HCT116 (cell line): ENCODE measurements at regions not wholly inside any gene's neighbourhood (a gene's known extent, or its start where the extent isn't known, plus 50 kb on each side); places are given as distances from the start of the nearest gene placed in this dataset.

Experiments used
- ATAC-seq: fragments of 200-7000 bp; cut with Tn5 transposase; 2 replicates; pipeline ENCODE4 v1.9.1; 2020; ENCODE audit warnings: mild to moderate bottlenecking, moderate library complexity
- BruUV-seq: library from RNA; stranded (reverse); fragments of 400-500 nt; replicated peaks from 2 replicates; lab custom pipeline; 2021; lab: Mats Ljungman, UMichigan
- CTCF ChIA-PET: fragments of 300-600 bp; sonication (Branson Sonifier 250); formaldehyde crosslinking; loops from one replicate; lab custom pipeline; 2021; ENCODE audit warnings: antibody characterized with exemption; lab: Charles Lee
- POLR2A ChIA-PET: fragments of 300-600, 350-600 bp; sonication (Branson Sonifier 250); formaldehyde crosslinking; loops from one replicate; lab custom pipeline; 2021; ENCODE audit warnings: antibody characterized with exemption; lab: Charles Lee
- RAD21 ChIA-PET, 2 experiments: fragments of 300-600 bp; sonication (Branson Sonifier 250); formaldehyde crosslinking; loops; one replicate each; lab custom pipeline; 2023; ENCODE audit warnings: low total read pairs in 2 of 2; ENCODE audit not compliant: uncharacterized antibody in 2 of 2, unreplicated experiment in 2 of 2, low non-redundant PET in 1 of 2; lab: Charles Lee
- DNase-seq: peaks from one replicate; pipeline ENCODE4 v3.0.0-alpha.2; 2010; ENCODE audit warnings: low read depth, low spot score
- H2AFZ ChIP-seq: fragments of 200-600 bp; shearing (Covaris generic), sonication (generic); 2 replicates; pipeline ENCODE4 v1.6.1; 2017; ENCODE audit warnings: low read depth, mixed run types, mixed read lengths, antibody characterized with exemption, low read length; ENCODE audit not compliant: poor library complexity, severe bottlenecking
- H3K27ac ChIP-seq: 2 replicates; pipeline ENCODE4 v1.5.1; 2012; ENCODE audit warnings: low read depth, low read length
- H3K27me3 ChIP-seq: fragments of 200-600 bp; sonication (generic); 2 replicates; pipeline ENCODE4 v1.6.1; 2016; ENCODE audit warnings: mixed run types, low read length, mixed read lengths; ENCODE audit not compliant: insufficient read depth
- H3K36me3 ChIP-seq, 2 experiments: fragments of 200-500 bp in 1 of 2; fragments of 200-600 bp in 1 of 2; sonication (Bioruptor generic) in 1 of 2; sonication (generic) in 1 of 2; 2 replicates each; pipeline versions ENCODE4 v1.5.1 to v1.6.1; 2014 to 2016; ENCODE audit warnings: low read length in 2 of 2, inconsistent platforms in 1 of 2, mixed read lengths in 1 of 2, mixed run types in 1 of 2; ENCODE audit not compliant: insufficient read depth in 2 of 2, control insufficient read depth in 1 of 2
- H3K4me1 ChIP-seq, 2 experiments: fragments of 200-600 bp in 1 of 2; sonication (generic) in 1 of 2; 2 replicates each; pipeline versions ENCODE4 v1.5.1 to v1.6.1; 2012 to 2017; ENCODE audit warnings: low read length in 2 of 2, inconsistent platforms in 1 of 2, mild to moderate bottlenecking in 1 of 2, mixed read lengths in 1 of 2, mixed run types in 1 of 2, moderate library complexity in 1 of 2; ENCODE audit not compliant: insufficient read depth in 2 of 2, control insufficient read depth in 1 of 2
- H3K4me2 ChIP-seq: fragments of 200-600 bp; sonication (generic); 2 replicates; pipeline ENCODE4 v1.6.1; 2017; ENCODE audit warnings: mixed run types, low read length, mixed read lengths
- H3K4me3 ChIP-seq, 2 experiments: fragments of 200-600 bp in 1 of 2; sonication (generic) in 1 of 2; replicated peaks in 1 of 2; 2 replicates each; pipeline ENCODE4 v1.5.1; 2011 to 2016; ENCODE audit warnings: low read length in 2 of 2, control low read depth in 1 of 2, low read depth in 1 of 2, mild to moderate bottlenecking in 1 of 2, mixed read lengths in 1 of 2, mixed run types in 1 of 2
- H3K79me2 ChIP-seq: fragments of 200-600 bp; sonication (generic); 2 replicates; pipeline ENCODE4 v1.6.1; 2017; ENCODE audit warnings: mild to moderate bottlenecking, mixed run types, low read length, moderate library complexity, mixed read lengths; ENCODE audit not compliant: insufficient read depth
- H3K9ac ChIP-seq: fragments of 200-600 bp; sonication (generic); 2 replicates; pipeline ENCODE4 v1.6.1; 2016; ENCODE audit warnings: low read length, mixed read lengths
- H3K9me2 ChIP-seq: fragments of 200-600 bp; sonication (generic), shearing (Covaris generic); 2 replicates; pipeline ENCODE4 v1.6.1; 2017; ENCODE audit warnings: mixed run types, mild to moderate bottlenecking, moderate library complexity; ENCODE audit not compliant: insufficient read depth
- H3K9me3 ChIP-seq, 2 experiments: fragments of 200-500 bp in 1 of 2; fragments of 200-600 bp in 1 of 2; sonication (Bioruptor generic) in 1 of 2; sonication (generic) in 1 of 2; 2 replicates each; pipeline ENCODE4 v1.6.1; 2014 to 2017; ENCODE audit warnings: low read length in 2 of 2, mixed read lengths in 2 of 2, inconsistent platforms in 1 of 2, low read depth in 1 of 2, mild to moderate bottlenecking in 1 of 2, mixed run types in 1 of 2, moderate library complexity in 1 of 2; ENCODE audit not compliant: control insufficient read depth in 1 of 2, insufficient read depth in 1 of 2
- H4K20me1 ChIP-seq: fragments of 200-600 bp; sonication (generic), shearing (Covaris generic); 2 replicates; pipeline ENCODE4 v1.6.1; 2017; ENCODE audit warnings: mixed run types, mild to moderate bottlenecking, moderate library complexity; ENCODE audit not compliant: insufficient read depth
- CBX3 ChIP-seq: IDR thresholded peaks from 2 replicates; pipeline ENCODE4 v1.6.1; 2012; ENCODE audit warnings: low read depth
- CEBPB ChIP-seq: IDR thresholded peaks from 2 replicates; pipeline ENCODE4 v1.6.1; 2012; ENCODE audit warnings: low read depth
- EGR1 ChIP-seq: IDR thresholded peaks from 2 replicates; pipeline ENCODE4 v1.6.1; 2012; ENCODE audit warnings: low read depth
- ELF1 ChIP-seq: IDR thresholded peaks from 2 replicates; pipeline ENCODE4 v1.6.1; 2012; ENCODE audit warnings: low read depth, borderline replicate concordance
- EZH2 ChIP-seq: fragments of 200-600 bp; sonication (generic); IDR thresholded peaks from 2 replicates; pipeline ENCODE4 v1.6.1; 2017; ENCODE audit warnings: antibody characterized with exemption, mixed run types
- EZH2phosphoT487 ChIP-seq: fragments of 200-600 bp; IDR thresholded peaks from 2 replicates; pipeline ENCODE4 v1.6.1; 2018; ENCODE audit warnings: antibody characterized with exemption, borderline replicate concordance
- FOSL1 ChIP-seq: IDR thresholded peaks from 2 replicates; pipeline ENCODE4 v1.6.1; 2012; ENCODE audit warnings: low read depth
- JUND ChIP-seq: IDR thresholded peaks from 2 replicates; pipeline ENCODE4 v1.6.1; 2012
- POLR2A ChIP-seq: IDR thresholded peaks from 2 replicates; pipeline ENCODE4 v1.7.0; 2011; ENCODE audit warnings: borderline replicate concordance; ENCODE audit not compliant: insufficient read depth, insufficient read length; ENCODE audit errors: extremely low read depth
- POLR2AphosphoS5 ChIP-seq: IDR thresholded peaks from 2 replicates; pipeline ENCODE4 v1.6.1; 2011; ENCODE audit warnings: mild to moderate bottlenecking, low read depth, low read length, moderate library complexity
- RAD21 ChIP-seq: IDR thresholded peaks from 2 replicates; pipeline ENCODE4 v1.6.1; 2012; ENCODE audit warnings: low read depth, mild to moderate bottlenecking
- SIN3A ChIP-seq: IDR thresholded peaks from 2 replicates; pipeline ENCODE4 v1.6.1; 2012; ENCODE audit warnings: low read depth
- SP1 ChIP-seq: IDR thresholded peaks from 2 replicates; pipeline ENCODE4 v1.6.1; 2012; ENCODE audit warnings: low read depth
- SRF ChIP-seq: IDR thresholded peaks from 2 replicates; pipeline ENCODE4 v1.6.1; 2012; ENCODE audit warnings: low read depth
- TCF7L2 ChIP-seq: IDR thresholded peaks from 2 replicates; pipeline ENCODE4 v1.7.0; 2011; ENCODE audit warnings: borderline replicate concordance, inconsistent platforms; ENCODE audit not compliant: insufficient read depth, insufficient read length; ENCODE audit errors: extremely low read depth
- YY1 ChIP-seq: IDR thresholded peaks from 2 replicates; pipeline ENCODE4 v1.6.1; 2011; ENCODE audit warnings: low read length, low read depth, moderate library complexity, mild to moderate bottlenecking; ENCODE audit not compliant: insufficient replicate concordance; ENCODE audit errors: extremely low read depth
- ZFX ChIP-seq: fragments of 450-650 bp; IDR thresholded peaks from 2 replicates; pipeline ENCODE4 v1.6.1; 2017
- intact Hi-C: fragments of 100-400 bp; cut with micrococcal nuclease; formaldehyde crosslinking; loops from 2 replicates; pipeline ENCODE4 v1.10.0; 2022
- TF ChIP-seq, protein P1 (sequence below): IDR thresholded peaks from 2 replicates; pipeline ENCODE4 v1.6.1; 2011; ENCODE audit warnings: mild to moderate bottlenecking, low read length, moderate library complexity; ENCODE audit not compliant: insufficient replicate concordance; ENCODE audit errors: extremely low read depth
- TF ChIP-seq, protein P2 (sequence below): IDR thresholded peaks from 2 replicates; pipeline ENCODE4 v1.6.1; 2012
- TF ChIP-seq, protein P3 (sequence below): IDR thresholded peaks from 2 replicates; pipeline ENCODE4 v1.6.1; 2012

DNA sequence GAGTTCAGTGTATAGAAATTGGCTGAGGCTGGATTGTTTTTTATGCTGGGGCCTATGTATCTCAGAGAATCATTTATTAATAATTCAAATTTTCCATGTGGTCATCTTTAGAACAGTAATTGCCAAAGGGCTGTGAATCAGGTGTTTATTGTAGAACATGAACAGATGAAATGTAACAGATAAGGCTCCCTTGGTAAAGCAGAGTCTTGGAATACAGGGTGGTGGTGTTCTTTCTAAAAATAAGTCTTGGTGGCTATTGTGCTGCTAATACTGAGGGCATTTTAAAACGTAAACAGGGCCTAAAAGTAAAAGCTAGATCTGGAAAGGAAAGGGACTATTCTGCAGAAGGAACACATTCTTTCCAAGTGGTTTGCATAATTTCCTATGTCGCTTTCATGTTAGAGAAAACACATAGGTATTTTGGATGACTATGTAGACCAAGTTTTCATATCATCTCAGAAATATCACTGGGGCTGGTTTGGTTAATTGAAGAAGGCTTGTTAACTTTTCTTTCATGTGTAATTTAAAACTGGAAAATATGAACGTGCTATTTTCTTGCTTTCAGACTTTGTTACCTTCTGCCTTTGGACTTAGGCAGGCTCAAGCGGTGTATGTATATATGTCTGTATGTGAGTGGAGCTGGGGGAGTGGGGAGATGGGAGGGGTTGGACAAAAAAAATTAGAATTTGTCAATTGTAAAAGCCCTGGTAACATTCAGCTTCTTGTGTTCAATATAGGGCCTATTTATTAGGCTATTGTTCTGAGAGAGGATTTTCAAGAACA, 119.9 kb upstream of the ANKRD55 start:
- peaks cover 33 to 44% of the 10 kb centered on the region in 2 experiments for H3K4me1 ChIP-seq
- RAD21 ChIA-PET, result no interaction called here
- POLR2A ChIA-PET, result no interaction called here
- no peak overlapping the region for H2AFZ ChIP-seq
- H3K27me3 ChIP-seq, result peaks cover 5% of the 10 kb centered on the region; the same call in 1 of the 2 replicates
- no TSS peak for BruUV-seq
- H3K79me2 ChIP-seq, result no peaks in the 10 kb centered on the region
- no peak overlapping the region for H3K4me3 ChIP-seq
- TF ChIP-seq, protein P1, sequence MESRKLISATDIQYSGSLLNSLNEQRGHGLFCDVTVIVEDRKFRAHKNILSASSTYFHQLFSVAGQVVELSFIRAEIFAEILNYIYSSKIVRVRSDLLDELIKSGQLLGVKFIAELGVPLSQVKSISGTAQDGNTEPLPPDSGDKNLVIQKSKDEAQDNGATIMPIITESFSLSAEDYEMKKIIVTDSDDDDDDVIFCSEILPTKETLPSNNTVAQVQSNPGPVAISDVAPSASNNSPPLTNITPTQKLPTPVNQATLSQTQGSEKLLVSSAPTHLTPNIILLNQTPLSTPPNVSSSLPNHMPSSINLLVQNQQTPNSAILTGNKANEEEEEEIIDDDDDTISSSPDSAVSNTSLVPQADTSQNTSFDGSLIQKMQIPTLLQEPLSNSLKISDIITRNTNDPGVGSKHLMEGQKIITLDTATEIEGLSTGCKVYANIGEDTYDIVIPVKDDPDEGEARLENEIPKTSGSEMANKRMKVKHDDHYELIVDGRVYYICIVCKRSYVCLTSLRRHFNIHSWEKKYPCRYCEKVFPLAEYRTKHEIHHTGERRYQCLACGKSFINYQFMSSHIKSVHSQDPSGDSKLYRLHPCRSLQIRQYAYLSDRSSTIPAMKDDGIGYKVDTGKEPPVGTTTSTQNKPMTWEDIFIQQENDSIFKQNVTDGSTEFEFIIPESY, result no peak
- TF ChIP-seq SRF, result no peak
- TF ChIP-seq POLR2AphosphoS5, result no peak
- TF ChIP-seq EZH2, result no peak
- no peak for TF ChIP-seq ZFX
- no peak for TF ChIP-seq JUND
- TF ChIP-seq YY1, result no peak
- no peak for TF ChIP-seq ELF1
- TF ChIP-seq EGR1, result no peak
- TF ChIP-seq FOSL1, result no peak
- no peak for TF ChIP-seq SP1
- TF ChIP-seq, protein P2, sequence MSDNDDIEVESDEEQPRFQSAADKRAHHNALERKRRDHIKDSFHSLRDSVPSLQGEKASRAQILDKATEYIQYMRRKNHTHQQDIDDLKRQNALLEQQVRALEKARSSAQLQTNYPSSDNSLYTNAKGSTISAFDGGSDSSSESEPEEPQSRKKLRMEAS, result no peak
- no peak for TF ChIP-seq POLR2A
- no peak for TF ChIP-seq CBX3
- no peak for TF ChIP-seq RAD21
- TF ChIP-seq EZH2phosphoT487, result no peak
- no peak for TF ChIP-seq TCF7L2
- no peak for TF ChIP-seq CEBPB
- TF ChIP-seq, protein P3, sequence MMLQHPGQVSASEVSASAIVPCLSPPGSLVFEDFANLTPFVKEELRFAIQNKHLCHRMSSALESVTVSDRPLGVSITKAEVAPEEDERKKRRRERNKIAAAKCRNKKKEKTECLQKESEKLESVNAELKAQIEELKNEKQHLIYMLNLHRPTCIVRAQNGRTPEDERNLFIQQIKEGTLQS, result no peak
- no peak for TF ChIP-seq SIN3A
- no peak overlapping the region for H3K27ac ChIP-seq
- H4K20me1 ChIP-seq, result no peaks in the 10 kb centered on the region
- H3K4me2 ChIP-seq, result no peak overlapping the region
- no peaks in the 10 kb centered on the region for H3K9me3 ChIP-seq
- no peak for ATAC-seq
- H3K36me3 ChIP-seq, result no peaks in the 10 kb centered on the region
- intact Hi-C loops, result loop anchor here (5.0 to 10.0 kb wide), 2 partner anchors 464 to 1048 kb away; partner anchors contain the start of genes DHX29, MAP3K1 and MTREX
- CTCF ChIA-PET, result no interaction called here
- DNase-seq, result no peak
- H3K9me2 ChIP-seq, result no peaks in the 10 kb centered on the region
- H3K9ac ChIP-seq, result no peak overlapping the region
